ENCODE measurements at regions not wholly inside any gene's neighbourhood (a gene's known extent, or its start where the extent isn't known, plus 50 kb on each side); places are given as distances from the start of the nearest gene placed in this dataset.
"Not testable (repeated sequence)": the region's sequence is repeated elsewhere in the genome, so short reads cannot be mapped to it uniquely, and the experiment has no call there.

DNA sequence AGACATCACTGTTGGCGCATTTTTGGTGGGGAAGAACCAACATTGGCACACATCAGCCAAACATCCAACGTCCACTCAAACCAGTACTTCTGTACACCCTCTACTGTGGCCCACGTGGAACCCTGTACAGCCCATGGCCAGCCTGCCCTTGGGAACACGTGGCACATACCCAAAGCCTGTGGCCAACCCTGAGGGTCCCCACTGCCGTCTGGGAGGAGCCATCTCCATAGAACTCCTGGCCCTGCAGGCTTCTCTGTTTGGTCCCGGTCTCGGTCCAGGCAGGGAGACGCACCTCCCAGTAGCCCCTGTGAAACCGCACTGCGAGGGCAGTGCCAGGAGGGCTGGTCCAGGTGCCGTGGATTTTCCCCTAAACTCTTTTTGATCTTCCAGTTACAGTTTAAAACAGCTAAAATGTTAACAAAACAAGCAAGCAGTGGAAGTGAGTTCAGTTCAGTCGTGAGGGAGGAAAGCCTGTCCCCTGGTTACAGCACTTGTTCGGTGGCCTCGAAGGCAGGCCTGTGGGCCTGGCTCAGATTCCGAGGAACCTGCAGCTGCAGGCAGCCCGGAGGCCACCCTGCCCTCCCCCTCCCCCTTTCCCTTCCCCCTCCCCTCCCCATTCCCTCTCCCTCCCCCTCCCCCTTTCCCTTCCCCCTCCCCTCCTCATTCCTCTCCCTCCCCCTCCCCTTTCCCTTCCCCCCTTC lies 233.7 kb downstream of the DLL1 start:
- Histone ChIP-seq H3K36me3 (ENCODE audit: insufficient read depth, low read length) (no peaks in the 10 kb centered on the region), H2AFZ (ENCODE audit: low read depth, low read length) (no peak overlapping the region), H3K27ac (ENCODE audit: low read length) (no peak overlapping the region), H3K4me2 (ENCODE audit: insufficient read depth, low read length) (no peak overlapping the region), H3K9me3 (ENCODE audit: insufficient read depth, low read length, severe bottlenecking) (no peaks in the 10 kb centered on the region), H4K20me1 (ENCODE audit: insufficient read depth, low read length) (0 out of 2 replicates have a peak, but pooled peaks cover under 1% of the 10 kb centered on the region), H3K4me3 (ENCODE audit: low read depth in 1 of 2, low read length in 2 of 2) (no peak overlapping the region), H3K4me1 (ENCODE audit: insufficient read depth, low read length) (no peaks in the 10 kb centered on the region), H3K79me2 (ENCODE audit: insufficient read depth, low read length) (no peaks in the 10 kb centered on the region), H3K9ac (ENCODE audit: low read depth, low read length) (no peak overlapping the region), H3K27me3 (ENCODE audit: insufficient read depth, low read length, poor library complexity) (no peaks in the 10 kb centered on the region)
- no peak for ATAC-seq (ENCODE audit: insufficient read depth, low read depth)
- DNase-seq, result no peak
- TF ChIP-seq EZH2 (IDR thresholded peaks at IDR 0.05; ENCODE audit: borderline replicate concordance, low read depth, low read length, severe bottlenecking), result no peak
- TF ChIP-seq, protein P1, sequence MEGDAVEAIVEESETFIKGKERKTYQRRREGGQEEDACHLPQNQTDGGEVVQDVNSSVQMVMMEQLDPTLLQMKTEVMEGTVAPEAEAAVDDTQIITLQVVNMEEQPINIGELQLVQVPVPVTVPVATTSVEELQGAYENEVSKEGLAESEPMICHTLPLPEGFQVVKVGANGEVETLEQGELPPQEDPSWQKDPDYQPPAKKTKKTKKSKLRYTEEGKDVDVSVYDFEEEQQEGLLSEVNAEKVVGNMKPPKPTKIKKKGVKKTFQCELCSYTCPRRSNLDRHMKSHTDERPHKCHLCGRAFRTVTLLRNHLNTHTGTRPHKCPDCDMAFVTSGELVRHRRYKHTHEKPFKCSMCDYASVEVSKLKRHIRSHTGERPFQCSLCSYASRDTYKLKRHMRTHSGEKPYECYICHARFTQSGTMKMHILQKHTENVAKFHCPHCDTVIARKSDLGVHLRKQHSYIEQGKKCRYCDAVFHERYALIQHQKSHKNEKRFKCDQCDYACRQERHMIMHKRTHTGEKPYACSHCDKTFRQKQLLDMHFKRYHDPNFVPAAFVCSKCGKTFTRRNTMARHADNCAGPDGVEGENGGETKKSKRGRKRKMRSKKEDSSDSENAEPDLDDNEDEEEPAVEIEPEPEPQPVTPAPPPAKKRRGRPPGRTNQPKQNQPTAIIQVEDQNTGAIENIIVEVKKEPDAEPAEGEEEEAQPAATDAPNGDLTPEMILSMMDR (IDR thresholded peaks at IDR 0.05; ENCODE audit: borderline replicate concordance, extremely low read depth, low read length, poor library complexity, severe bottlenecking), result no peak

DNA sequence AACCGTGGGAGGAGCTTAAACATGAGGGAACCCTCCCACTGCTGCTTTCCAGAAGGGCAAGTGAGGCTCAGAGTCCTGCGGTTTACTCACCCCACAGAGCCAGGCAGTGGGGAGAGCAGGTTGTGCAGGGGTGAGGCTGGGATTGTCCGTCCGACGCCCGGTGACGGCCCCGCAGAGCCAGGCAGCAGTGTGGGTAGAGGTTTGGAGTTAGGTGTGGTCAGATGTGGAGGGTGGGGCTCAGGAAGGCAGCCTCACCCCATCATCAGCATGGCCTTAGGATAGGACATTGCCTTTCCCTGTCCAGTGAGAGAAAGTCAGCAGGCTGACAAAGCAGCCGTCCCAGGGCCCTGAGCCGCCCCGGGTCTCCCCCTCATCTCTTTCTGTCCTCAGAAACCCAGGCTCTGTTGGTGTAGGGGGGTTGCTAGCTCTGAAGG lies 234.6 kb downstream of the DLL1 start:
- Histone ChIP-seq H3K4me3 (ENCODE audit: low read depth in 1 of 2, low read length in 2 of 2) (no peak overlapping the region), H3K9me3 (ENCODE audit: insufficient read depth, low read length, severe bottlenecking) (no peaks in the 10 kb centered on the region), H3K4me2 (ENCODE audit: insufficient read depth, low read length) (no peak overlapping the region), H3K9ac (ENCODE audit: low read depth, low read length) (no peak overlapping the region), H2AFZ (ENCODE audit: low read depth, low read length) (no peak overlapping the region), H4K20me1 (ENCODE audit: insufficient read depth, low read length) (no peaks in the 10 kb centered on the region), H3K27me3 (ENCODE audit: insufficient read depth, low read length, poor library complexity) (no peaks in the 10 kb centered on the region), H3K27ac (ENCODE audit: low read length) (no peak overlapping the region), H3K79me2 (ENCODE audit: insufficient read depth, low read length) (no peaks in the 10 kb centered on the region), H3K36me3 (ENCODE audit: insufficient read depth, low read length) (no peaks in the 10 kb centered on the region), H3K4me1 (ENCODE audit: insufficient read depth, low read length) (no peaks in the 10 kb centered on the region)
- TF ChIP-seq, protein P1 (IDR thresholded peaks at IDR 0.05; ENCODE audit: borderline replicate concordance, extremely low read depth, low read length, poor library complexity, severe bottlenecking), result no peak
- no peak for TF ChIP-seq EZH2 (IDR thresholded peaks at IDR 0.05; ENCODE audit: borderline replicate concordance, low read depth, low read length, severe bottlenecking)
- DNase-seq (no peak), ATAC-seq (ENCODE audit: insufficient read depth, low read depth) (no peak)

DNA sequence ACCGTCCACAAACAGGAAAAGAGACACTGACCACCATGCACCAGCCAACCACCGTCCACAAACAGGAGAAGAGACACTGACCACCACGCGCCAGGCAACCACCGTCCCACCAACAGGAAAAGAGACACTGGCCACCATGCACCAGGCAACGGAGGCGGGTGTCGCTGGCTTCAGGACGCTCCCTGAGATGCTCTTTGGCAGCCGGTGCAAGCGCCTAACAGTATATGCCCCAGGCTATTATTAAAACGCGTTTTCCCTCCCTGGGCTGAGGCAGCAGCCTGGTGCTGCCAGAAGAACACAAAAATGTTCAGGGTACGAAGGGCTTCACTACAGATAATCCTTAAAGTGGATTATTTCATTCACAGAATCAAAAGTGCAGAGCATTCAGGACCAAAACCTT lies 235.1 kb downstream of the DLL1 start:
- not testable (repeated sequence) for H3K4me2 ChIP-seq (ENCODE audit: insufficient read depth, low read length); DNase-seq; H3K9ac ChIP-seq (ENCODE audit: low read depth, low read length); H3K27me3 ChIP-seq (ENCODE audit: insufficient read depth, low read length, poor library complexity); H3K27ac ChIP-seq (ENCODE audit: low read length); ATAC-seq (ENCODE audit: insufficient read depth, low read depth); H3K79me2 ChIP-seq (ENCODE audit: insufficient read depth, low read length); H3K36me3 ChIP-seq (ENCODE audit: insufficient read depth, low read length); H3K9me3 ChIP-seq (ENCODE audit: insufficient read depth, low read length, severe bottlenecking); H2AFZ ChIP-seq (ENCODE audit: low read depth, low read length); H3K4me1 ChIP-seq (ENCODE audit: insufficient read depth, low read length); H3K4me3 ChIP-seq (ENCODE audit: low read depth in 1 of 2, low read length in 2 of 2); H4K20me1 ChIP-seq (ENCODE audit: insufficient read depth, low read length)

DNA sequence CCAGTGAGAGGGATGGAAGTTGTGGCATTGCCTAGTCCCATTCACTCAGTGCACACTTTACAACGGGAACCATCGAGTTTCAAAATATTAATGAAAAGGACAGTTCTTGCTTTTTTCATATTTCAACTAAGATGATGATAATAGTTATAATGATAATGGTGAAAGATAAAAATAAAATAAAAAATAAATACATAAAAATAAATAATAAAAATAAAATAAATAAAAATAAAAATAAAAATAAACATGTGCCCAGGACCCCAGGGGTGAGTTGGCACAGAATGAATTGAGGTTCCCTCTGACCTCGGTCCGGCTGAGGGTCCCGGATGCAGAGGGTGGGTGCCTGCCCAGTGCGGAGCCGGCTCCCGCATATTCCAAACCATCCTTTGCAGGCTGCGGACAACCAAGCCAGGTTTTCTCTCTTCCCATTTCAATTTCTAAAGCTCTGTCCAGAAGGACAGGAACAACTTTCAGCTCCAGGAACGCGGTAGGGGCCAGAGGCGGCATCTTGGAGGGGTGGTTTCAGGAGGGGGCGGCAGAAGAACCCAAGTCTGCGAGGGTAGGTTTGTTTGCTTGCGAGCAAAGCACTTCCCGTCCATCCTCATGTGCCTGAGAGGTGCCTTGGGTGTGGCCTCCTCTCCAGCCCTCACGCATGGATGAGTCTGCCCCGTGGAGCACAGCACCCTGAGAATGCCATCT lies 236.8 kb downstream of the DLL1 start:
- Histone ChIP-seq H3K4me3 (ENCODE audit: low read depth in 1 of 2, low read length in 2 of 2) (no peak overlapping the region), H3K9ac (ENCODE audit: low read depth, low read length) (no peak overlapping the region), H3K9me3 (ENCODE audit: insufficient read depth, low read length, severe bottlenecking) (no peaks in the 10 kb centered on the region), H3K4me2 (ENCODE audit: insufficient read depth, low read length) (no peak overlapping the region), H3K27ac (ENCODE audit: low read length) (no peak overlapping the region), H4K20me1 (ENCODE audit: insufficient read depth, low read length) (no peaks in the 10 kb centered on the region), H3K4me1 (ENCODE audit: insufficient read depth, low read length) (no peaks in the 10 kb centered on the region), H3K27me3 (ENCODE audit: insufficient read depth, low read length, poor library complexity) (no peaks in the 10 kb centered on the region), H3K36me3 (ENCODE audit: insufficient read depth, low read length) (no peaks in the 10 kb centered on the region), H3K79me2 (ENCODE audit: insufficient read depth, low read length) (no peaks in the 10 kb centered on the region), H2AFZ (ENCODE audit: low read depth, low read length) (no peak overlapping the region)
- DNase-seq, result no peak
- no peak for TF ChIP-seq EZH2 (IDR thresholded peaks at IDR 0.05; ENCODE audit: borderline replicate concordance, low read depth, low read length, severe bottlenecking)
- TF ChIP-seq, protein P1 (IDR thresholded peaks at IDR 0.05; ENCODE audit: borderline replicate concordance, extremely low read depth, low read length, poor library complexity, severe bottlenecking), result no peak
- no peak for ATAC-seq (ENCODE audit: insufficient read depth, low read depth)

Measured in DND-41 (cell line).